GM19324 (cell line): ENCODE measurements at regions not wholly inside any gene's neighbourhood (a gene's known extent, or its start where the extent isn't known, plus 50 kb on each side); places are given as distances from the start of the nearest gene placed in this dataset.

Source experiments
- ATAC-seq: cut with Tn5 transposase; IDR thresholded peaks from one replicate; pipeline ENCODE4 v1.9.1; 2021; ENCODE audit warnings: mild to moderate bottlenecking, moderate library complexity; ENCODE audit not compliant: unreplicated experiment, low FRiP score

DNA sequence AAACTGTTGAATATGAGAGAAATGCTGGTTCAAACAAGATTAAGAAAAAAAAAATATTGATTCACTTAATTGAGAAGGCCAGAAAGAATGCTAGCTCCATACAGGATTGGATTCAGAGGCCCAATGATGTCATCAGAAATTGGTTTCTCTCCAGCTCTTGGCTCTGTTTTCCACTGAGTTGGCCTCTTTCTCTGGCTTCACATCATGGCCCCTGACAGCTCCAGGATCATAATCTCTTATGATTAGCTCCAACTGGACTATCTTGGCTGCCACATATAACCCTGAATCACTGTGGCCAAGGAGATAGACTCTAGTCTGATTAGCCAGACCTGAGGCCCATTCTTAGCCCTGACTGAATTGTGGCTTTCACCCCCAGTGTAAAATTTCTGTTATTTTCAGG lies 244.7 kb upstream of the GRAMD2B start:
- no peak for ATAC-seq

- ATAC-seq, result no peak
Observed at GRCh38 chr5:126182971-126183695, 240.1 kb upstream of the GRAMD2B start.

DNA sequence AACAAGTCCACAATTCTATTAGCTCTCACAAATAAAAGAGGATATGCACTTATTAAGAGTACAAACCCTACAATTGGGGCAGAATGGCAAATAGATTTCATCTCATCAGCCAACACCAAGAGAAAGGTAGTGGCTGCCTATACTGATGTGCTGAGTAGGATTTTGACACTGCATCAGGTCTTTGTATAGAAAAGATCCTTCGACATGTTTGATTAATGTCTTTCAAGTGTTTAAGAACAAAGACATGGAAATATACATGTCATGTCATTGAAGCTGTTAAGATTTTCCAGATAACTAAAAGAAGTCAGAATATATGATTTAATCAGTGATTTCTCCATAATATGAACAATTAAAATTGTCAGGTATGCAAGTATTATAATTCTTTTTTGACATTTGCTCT lies 238.7 kb upstream of the GRAMD2B start:
- ATAC-seq, result no peak

DNA sequence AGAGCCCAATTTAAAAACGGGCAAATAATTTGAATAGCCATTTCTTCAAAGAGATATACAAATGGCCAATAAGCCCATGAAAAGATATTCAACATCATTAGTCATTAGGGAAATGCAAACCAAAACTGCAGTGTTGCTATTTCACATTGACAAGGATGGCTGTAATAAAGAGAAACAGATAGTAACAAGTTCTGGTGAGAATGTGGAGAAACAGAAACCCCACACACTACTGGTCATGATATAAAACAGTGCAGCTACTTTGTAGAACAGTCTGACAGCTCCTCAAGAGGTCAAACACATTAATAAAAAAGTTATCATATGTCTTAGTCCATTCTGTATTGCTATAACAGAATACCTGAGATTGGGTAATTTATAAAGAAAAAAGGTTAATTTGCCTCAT lies 237.0 kb upstream of the GRAMD2B start:
- peak; percentile 56 for ATAC-seq

GRCh38 chr5:126188804-126189203 lies 234.4 kb upstream of the GRAMD2B start:
- no peak for ATAC-seq

GRCh38 chr5:126189231-126189630 lies 234.0 kb upstream of the GRAMD2B start:
- no peak for ATAC-seq

- ATAC-seq, result no peak
Observed at GRCh38 chr5:126189862-126190261, 233.3 kb upstream of the GRAMD2B start.

- ATAC-seq, result no peak
Observed at GRCh38 chr5:126192226-126192625, 231.0 kb upstream of the GRAMD2B start.

- ATAC-seq, result no peak
Observed at GRCh38 chr5:126195410-126196100, 227.7 kb upstream of the GRAMD2B start.

DNA sequence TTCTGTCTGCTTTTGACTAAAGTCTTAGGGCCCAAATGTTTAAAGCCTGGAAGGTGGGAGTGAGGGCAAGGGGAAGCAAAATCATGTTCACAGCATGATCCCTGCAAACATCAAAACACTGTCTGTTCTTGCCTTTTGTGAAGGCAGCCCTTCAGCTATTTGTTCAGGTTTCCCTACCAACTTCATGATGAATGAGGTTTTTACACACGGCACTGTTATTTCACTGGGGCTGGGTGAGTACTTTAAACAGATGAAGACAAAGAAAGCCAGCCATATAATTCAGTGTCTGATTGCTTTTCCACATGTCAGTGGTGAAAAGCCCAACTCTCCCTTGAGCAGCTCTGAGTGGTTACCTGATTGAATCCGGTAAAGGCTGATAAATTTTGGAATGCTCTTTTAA lies 224.7 kb upstream of the GRAMD2B start:
- ATAC-seq, result no peak

DNA sequence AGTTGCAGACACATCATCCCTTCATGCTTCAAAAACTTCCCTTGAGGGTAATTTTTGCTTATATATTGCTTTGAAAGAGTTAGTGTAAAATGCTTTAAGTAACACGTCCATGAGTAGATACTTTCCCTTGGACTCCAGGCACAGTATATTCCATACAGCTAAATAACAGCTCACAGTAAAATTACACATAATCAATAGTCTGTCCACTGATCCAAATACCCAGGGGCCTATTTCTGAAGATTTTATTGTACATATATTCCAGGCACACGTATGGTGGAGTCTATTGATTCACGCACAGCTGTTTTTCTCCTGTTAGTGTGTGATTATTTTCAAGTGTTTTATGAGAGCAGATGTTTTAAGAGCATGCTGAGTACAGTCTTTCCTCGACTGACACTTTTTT lies 223.7 kb upstream of the GRAMD2B start:
- ATAC-seq, result no peak

DNA sequence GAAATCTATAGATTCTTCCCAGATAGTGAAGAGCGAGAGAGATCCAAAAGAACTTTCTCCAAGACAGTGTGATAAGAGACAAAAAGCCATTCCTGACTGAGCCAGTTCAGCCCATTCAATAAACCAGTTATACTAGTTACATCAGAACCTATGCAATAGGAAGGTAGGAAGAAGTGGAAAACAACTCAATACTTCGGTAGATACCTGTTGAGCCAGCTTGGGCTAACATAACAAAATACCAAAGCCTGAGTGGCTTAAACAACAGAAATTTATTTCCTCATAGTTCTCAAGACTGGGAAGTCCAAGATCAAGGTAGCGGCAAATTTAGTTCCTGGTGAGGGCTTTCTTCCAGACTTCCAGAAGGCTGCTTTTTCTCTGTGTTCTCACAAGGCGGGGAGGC lies 214.5 kb upstream of the GRAMD2B start:
- no peak for ATAC-seq

- no peak for ATAC-seq
Observed at GRCh38 chr5:126210955-126211354, 212.3 kb upstream of the GRAMD2B start.

- ATAC-seq, result no peak
Observed at GRCh38 chr5:126219616-126220015, 203.6 kb upstream of the GRAMD2B start.

DNA sequence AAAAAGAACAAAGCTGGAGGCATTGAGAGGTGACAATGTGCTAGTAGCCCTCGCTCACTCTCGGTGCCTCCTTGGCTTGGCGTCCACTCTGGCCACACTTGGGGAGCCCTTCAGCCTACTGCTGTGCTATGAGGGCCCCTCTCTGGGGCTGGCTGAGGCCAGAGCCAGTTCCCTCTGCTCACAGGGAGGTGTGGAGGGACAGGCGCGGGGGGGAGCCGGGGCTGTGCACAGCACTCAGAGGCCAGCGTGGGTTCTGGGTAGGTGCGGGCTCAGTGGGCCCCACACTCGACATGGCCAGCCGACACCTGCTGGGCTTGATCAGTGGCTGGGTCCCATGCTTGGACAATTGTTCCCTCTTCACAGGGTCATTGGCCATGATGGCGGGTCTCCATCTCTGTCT lies 202.5 kb upstream of the GRAMD2B start:
- ATAC-seq, result no peak

DNA sequence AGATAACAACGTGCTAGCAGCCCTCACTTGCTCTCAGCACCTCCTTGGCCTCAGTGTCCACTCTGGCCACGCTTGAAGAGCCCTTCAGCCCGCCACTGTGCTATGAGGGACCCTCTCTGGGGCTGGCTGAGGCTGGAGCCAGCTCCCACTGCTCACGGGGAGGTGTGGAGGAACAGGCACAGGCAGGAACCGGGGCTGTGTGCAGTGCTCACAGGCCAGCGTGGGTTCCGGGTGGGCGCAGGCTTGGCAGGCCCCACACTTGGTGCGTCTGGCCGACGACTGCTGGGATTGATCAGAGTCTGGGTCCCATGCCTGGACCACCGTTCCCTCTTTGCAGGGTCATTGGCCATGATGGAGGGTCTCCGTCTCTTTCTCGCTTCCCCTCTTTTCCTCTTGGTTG lies 194.3 kb upstream of the GRAMD2B start:
- ATAC-seq, result no peak

DNA sequence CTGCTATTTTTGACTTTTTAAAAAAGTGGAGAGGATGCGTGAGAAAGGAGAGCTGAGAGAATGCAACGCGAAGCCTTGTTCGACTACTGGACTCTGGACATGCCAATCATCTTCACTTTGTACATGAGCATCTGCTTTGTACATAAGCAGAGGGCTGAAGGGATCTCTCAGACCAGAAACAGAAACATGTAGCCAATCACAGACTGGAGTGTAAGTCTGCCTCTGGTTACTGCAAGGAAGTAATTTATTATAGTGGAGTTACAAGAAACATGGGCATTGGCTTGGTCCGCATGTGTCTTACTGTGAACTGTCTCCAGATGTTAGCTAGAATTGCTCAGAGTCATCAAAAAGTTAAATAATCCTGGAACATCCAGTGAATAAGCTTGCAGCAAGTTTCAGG lies 190.0 kb upstream of the GRAMD2B start:
- ATAC-seq, result no peak

GRCh38 chr5:126234563-126235195 lies 188.5 kb upstream of the GRAMD2B start:
- no peak for ATAC-seq

DNA sequence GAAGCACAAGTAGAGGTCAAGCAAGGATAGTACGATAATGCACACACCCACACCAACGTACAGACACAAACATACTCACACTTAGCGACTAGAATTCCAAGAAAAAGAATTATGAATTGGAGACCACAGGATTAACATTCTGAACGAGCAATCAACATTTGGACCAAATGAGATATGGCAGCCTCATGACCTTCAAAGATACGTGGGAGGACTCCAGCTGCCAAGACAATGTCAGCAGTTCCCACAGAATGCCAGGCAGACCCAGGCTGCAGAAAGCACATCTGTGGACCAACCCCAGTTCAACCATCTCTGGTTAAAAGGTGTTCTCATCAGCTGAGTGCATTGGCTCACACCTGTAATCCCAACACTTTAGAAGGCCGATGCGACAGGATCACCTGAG lies 187.6 kb upstream of the GRAMD2B start:
- ATAC-seq, result no peak

DNA sequence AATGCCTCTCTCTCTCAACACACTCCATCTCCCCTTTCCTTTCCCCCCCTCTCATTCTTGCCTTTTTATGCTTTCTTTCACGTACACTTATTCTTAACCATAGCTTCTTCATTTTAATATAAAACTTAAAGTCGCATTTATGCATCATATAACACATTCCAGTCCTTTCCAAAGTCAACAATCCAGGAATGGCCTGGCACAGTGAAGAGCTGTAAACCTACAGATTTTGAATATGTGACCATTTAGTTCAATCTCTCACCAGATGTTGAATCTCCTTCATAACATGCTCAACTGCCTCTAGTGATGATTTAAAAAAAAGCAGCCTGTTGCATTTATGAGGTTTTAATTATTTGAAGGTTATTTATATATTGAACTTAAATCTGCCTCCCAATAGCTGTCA lies 186.2 kb upstream of the GRAMD2B start:
- no peak for ATAC-seq

DNA sequence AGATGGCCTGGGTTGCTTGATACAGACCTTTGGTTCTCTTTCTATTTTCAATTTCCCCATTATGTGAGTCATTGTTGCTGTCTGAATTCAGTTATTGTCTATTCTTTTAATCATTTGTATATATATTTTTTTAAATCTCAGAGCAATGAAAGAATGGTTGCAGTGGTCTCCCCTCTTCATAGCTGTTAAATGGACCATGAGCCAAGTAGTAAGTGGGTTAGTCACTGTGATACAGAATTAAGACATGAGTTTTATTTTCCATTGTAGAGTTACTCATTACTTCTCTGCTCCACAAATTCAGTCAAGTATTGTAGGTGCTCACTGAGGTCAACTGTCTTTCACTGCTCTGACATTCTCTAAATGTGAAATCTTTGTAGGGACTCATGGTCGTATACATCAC lies 174.6 kb upstream of the GRAMD2B start:
- ATAC-seq, result no peak

GRCh38 chr5:126251024-126251423 lies 172.2 kb upstream of the GRAMD2B start:
- no peak for ATAC-seq
